HepG2 (cell line): ENCODE measurements at regions not wholly inside any gene's neighbourhood (a gene's known extent, or its start where the extent isn't known, plus 50 kb on each side); places are given as distances from the start of the nearest gene placed in this dataset.

Experiments used
- ATF1 ChIP-seq: IDR thresholded peaks from 2 replicates; pipeline ENCODE4 v1.6.1; 2016; ENCODE audit warnings: mild to moderate bottlenecking, control low read depth
- GLI4 ChIP-seq: sonication (generic); formaldehyde crosslinking; IDR thresholded peaks from 2 replicates; pipeline ENCODE4 v1.5.1; 2020; ENCODE audit warnings: missing genetic modification reagents, mild to moderate bottlenecking, moderate library complexity, borderline replicate concordance
- JUNB ChIP-seq: sonication (generic); formaldehyde crosslinking; IDR thresholded peaks from 2 replicates; pipeline ENCODE4 v1.8.0; 2022; ENCODE audit warnings: missing genetic modification reagents, mild to moderate bottlenecking, borderline replicate concordance
- MEIS2 ChIP-seq: sonication (generic); formaldehyde crosslinking; IDR thresholded peaks from 2 replicates; pipeline ENCODE4 v1.9.0; 2021; ENCODE audit warnings: mild to moderate bottlenecking, missing genetic modification reagents
- NFIC ChIP-seq: IDR thresholded peaks from 2 replicates; pipeline ENCODE4 v1.6.1; 2012; ENCODE audit warnings: mild to moderate bottlenecking, low read length, inconsistent platforms
- RFXANK ChIP-seq: IDR thresholded peaks from 2 replicates; pipeline ENCODE4 v1.6.1; 2016
- SAFB2 ChIP-seq: sonication (generic); formaldehyde crosslinking; IDR thresholded peaks from 2 replicates; pipeline ENCODE4 v1.5.1; 2020; ENCODE audit warnings: missing genetic modification reagents, low read depth, mild to moderate bottlenecking, borderline replicate concordance
- SOX5 ChIP-seq: IDR thresholded peaks from 2 replicates; pipeline ENCODE4 v1.6.1; 2016; ENCODE audit warnings: borderline replicate concordance
- ZBTB38 ChIP-seq: sonication (generic); formaldehyde crosslinking; IDR thresholded peaks from 2 replicates; pipeline ENCODE4 v1.5.1; 2020; ENCODE audit warnings: mild to moderate bottlenecking, missing genetic modification reagents
- ZFAT ChIP-seq: sonication (generic); formaldehyde crosslinking; conservative IDR thresholded peaks from 2 replicates; pipeline ENCODE4 v1.8.1; 2023; ENCODE audit warnings: missing genetic modification reagents, inconsistent platforms
- ZNF547 ChIP-seq: sonication (generic); formaldehyde crosslinking; IDR thresholded peaks from 2 replicates; pipeline ENCODE4 v1.5.1; 2020; ENCODE audit warnings: mild to moderate bottlenecking, missing genetic modification reagents
- ZNF816 ChIP-seq: sonication (generic); formaldehyde crosslinking; IDR thresholded peaks from 2 replicates; pipeline ENCODE4 v1.8.0; 2022; ENCODE audit warnings: missing genetic modification reagents, mild to moderate bottlenecking, borderline replicate concordance
- ZSCAN29 ChIP-seq: sonication (generic); formaldehyde crosslinking; conservative IDR thresholded peaks from 2 replicates; pipeline ENCODE4 v1.4.0; 2020; ENCODE audit warnings: mild to moderate bottlenecking, missing genetic modification reagents
- TF ChIP-seq, protein P1 (sequence below): IDR thresholded peaks from 2 replicates; pipeline ENCODE4 v1.6.1; 2016; ENCODE audit warnings: missing biosample characterization, missing genetic modification reagents, low read depth
- TF ChIP-seq, protein P2 (sequence below): sonication (generic); formaldehyde crosslinking; conservative IDR thresholded peaks from 2 replicates; pipeline ENCODE4 v1.4.0; 2020; ENCODE audit warnings: mild to moderate bottlenecking, missing genetic modification reagents, moderate library complexity
- TF ChIP-seq, protein P3 (sequence below): IDR thresholded peaks from 2 replicates; pipeline ENCODE4 v1.6.1; 2016; ENCODE audit warnings: low read depth, borderline replicate concordance
- TF ChIP-seq, protein P4 (sequence below): IDR thresholded peaks from 2 replicates; pipeline ENCODE4 v1.6.1; 2016; ENCODE audit warnings: control low read depth
- TF ChIP-seq, protein P5 (sequence below), 2 experiments: sonication (generic) in 1 of 2; formaldehyde crosslinking in 1 of 2; IDR thresholded peaks; 2 replicates each; pipeline versions ENCODE4 v1.4.0 to v1.6.1; 2018 to 2020; ENCODE audit warnings: missing genetic modification reagents in 2 of 2, borderline replicate concordance in 1 of 2, low read depth in 1 of 2, mild to moderate bottlenecking in 1 of 2, missing biosample characterization in 1 of 2
- TF ChIP-seq, protein P6 (sequence below): IDR thresholded peaks from 2 replicates; pipeline ENCODE4 v1.6.1; 2016; ENCODE audit warnings: low read depth

DNA sequence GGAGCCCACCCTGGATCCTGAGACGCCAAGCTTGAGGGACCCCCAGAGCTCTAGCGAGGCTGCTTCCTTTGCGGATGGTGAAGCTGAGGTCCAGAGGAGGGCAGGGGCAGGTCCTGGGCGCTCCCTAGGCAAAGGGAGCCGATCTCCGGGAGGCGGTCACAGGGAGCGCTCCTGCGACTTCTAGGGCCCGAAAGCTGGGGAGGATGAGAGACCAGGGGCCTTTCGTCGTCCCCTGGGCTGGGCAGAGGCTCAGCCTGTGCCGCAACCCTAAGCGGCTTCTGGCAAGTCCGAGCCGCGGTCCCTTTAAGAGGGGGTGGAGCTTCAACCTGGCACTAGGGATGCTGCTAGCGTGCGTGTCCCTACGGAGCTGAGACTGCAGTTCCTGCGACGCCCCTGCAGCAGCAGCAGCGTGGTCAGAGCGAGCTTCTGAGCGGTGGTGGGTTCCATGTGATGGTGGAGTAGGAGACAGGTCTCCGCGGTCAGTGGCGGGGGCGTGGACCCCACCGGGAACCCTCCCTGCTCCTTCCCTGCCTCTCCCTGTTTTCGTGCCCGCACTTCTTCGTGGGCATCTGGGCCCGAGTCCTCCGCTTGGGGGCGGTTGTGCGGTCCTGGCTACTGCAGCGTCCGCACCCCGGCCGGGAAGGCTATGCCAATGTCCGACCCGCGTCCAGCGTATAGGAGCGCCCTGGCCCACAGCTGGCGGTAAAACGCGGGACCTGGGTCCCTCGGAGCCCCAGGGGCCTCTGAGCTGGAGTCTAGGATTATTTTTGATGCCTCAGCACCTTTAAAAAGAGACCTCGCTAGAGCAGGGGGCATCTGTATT, 154.6 kb downstream of the CCDC74A start (continued):
- no peak for TF ChIP-seq JUNB (CRISPR knock-in tag)
- peak; percentile 37 for TF ChIP-seq ZBTB38
- no peak; the same call in 1 of the 2 replicates for TF ChIP-seq RFXANK (CRISPR knock-in tag)
- TF ChIP-seq SOX5 (CRISPR knock-in tag), result 0 out of 2 replicates have a peak, but pooled peaks have one; percentile 50
- TF ChIP-seq MEIS2, result peak; percentile 55; the same call in 1 of the 2 replicates
- no peak for TF ChIP-seq NFIC
- TF ChIP-seq, protein P1, sequence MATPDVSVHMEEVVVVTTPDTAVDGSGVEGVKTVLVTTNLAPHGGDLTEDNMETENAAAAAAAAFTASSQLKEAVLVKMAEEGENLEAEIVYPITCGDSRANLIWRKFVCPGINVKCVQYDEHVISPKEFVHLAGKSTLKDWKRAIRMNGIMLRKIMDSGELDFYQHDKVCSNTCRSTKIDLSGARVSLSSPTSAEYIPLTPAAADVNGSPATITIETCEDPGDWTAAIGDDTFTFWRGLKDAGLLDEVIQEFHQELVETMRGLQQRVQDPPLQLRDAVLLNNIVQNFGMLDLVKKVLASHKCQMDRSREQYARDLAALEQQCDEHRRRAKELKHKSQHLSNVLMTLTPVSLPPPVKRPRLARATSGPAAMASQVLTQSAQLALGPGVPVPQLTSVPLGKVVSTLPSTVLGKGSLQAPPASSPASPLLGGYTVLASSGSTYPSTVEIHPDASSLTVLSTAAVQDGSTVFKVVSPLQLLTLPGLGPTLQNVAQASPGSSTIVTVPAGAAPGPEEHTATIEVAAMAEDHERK (CRISPR knock-in tag), result peak; percentile 57; the same call in 1 of the 2 replicates
- TF ChIP-seq ZSCAN29 (CRISPR knock-in tag), result peak; percentile 84; the same call in 1 of the 2 replicates
- no peak; the same call in 1 of the 2 replicates for TF ChIP-seq SAFB2 (CRISPR knock-in tag)
- TF ChIP-seq ZFAT (CRISPR knock-in tag), result peak; percentile 72; the same call in 1 of the 2 replicates
- TF ChIP-seq, protein P2, sequence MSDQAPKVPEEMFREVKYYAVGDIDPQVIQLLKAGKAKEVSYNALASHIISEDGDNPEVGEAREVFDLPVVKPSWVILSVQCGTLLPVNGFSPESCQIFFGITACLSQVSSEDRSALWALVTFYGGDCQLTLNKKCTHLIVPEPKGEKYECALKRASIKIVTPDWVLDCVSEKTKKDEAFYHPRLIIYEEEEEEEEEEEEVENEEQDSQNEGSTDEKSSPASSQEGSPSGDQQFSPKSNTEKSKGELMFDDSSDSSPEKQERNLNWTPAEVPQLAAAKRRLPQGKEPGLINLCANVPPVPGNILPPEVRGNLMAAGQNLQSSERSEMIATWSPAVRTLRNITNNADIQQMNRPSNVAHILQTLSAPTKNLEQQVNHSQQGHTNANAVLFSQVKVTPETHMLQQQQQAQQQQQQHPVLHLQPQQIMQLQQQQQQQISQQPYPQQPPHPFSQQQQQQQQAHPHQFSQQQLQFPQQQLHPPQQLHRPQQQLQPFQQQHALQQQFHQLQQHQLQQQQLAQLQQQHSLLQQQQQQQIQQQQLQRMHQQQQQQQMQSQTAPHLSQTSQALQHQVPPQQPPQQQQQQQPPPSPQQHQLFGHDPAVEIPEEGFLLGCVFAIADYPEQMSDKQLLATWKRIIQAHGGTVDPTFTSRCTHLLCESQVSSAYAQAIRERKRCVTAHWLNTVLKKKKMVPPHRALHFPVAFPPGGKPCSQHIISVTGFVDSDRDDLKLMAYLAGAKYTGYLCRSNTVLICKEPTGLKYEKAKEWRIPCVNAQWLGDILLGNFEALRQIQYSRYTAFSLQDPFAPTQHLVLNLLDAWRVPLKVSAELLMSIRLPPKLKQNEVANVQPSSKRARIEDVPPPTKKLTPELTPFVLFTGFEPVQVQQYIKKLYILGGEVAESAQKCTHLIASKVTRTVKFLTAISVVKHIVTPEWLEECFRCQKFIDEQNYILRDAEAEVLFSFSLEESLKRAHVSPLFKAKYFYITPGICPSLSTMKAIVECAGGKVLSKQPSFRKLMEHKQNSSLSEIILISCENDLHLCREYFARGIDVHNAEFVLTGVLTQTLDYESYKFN, result peak; percentile 56; the same call in 1 of the 2 replicates
- TF ChIP-seq, protein P3, sequence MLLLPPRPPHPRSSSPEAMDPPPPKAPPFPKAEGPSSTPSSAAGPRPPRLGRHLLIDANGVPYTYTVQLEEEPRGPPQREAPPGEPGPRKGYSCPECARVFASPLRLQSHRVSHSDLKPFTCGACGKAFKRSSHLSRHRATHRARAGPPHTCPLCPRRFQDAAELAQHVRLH (CRISPR knock-in tag), result peak; percentile 89
- TF ChIP-seq, protein P4, sequence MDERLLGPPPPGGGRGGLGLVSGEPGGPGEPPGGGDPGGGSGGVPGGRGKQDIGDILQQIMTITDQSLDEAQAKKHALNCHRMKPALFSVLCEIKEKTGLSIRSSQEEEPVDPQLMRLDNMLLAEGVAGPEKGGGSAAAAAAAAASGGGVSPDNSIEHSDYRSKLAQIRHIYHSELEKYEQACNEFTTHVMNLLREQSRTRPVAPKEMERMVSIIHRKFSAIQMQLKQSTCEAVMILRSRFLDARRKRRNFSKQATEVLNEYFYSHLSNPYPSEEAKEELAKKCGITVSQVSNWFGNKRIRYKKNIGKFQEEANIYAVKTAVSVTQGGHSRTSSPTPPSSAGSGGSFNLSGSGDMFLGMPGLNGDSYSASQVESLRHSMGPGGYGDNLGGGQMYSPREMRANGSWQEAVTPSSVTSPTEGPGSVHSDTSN, result no peak
- TF ChIP-seq ZNF547, result peak; percentile 89
- peak; percentile 87 for TF ChIP-seq ZNF816
- TF ChIP-seq GLI4 (CRISPR knock-in tag), result peak; percentile 47; the same call in 1 of the 2 replicates
- TF ChIP-seq, protein P5, sequence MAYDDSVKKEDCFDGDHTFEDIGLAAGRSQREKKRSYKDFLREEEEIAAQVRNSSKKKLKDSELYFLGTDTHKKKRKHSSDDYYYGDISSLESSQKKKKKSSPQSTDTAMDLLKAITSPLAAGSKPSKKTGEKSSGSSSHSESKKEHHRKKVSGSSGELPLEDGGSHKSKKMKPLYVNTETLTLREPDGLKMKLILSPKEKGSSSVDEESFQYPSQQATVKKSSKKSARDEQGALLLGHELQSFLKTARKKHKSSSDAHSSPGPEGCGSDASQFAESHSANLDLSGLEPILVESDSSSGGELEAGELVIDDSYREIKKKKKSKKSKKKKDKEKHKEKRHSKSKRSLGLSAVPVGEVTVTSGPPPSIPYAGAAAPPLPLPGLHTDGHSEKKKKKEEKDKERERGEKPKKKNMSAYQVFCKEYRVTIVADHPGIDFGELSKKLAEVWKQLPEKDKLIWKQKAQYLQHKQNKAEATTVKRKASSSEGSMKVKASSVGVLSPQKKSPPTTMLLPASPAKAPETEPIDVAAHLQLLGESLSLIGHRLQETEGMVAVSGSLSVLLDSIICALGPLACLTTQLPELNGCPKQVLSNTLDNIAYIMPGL (CRISPR knock-in tag; IDR thresholded peaks at IDR 0.05; ENCODE audit: borderline replicate concordance in 1 of 2, low read depth in 1 of 2), result peak in 1 of 2 experiments; percentile 98; a peak in 3 of 4 replicates
- TF ChIP-seq, protein P6, sequence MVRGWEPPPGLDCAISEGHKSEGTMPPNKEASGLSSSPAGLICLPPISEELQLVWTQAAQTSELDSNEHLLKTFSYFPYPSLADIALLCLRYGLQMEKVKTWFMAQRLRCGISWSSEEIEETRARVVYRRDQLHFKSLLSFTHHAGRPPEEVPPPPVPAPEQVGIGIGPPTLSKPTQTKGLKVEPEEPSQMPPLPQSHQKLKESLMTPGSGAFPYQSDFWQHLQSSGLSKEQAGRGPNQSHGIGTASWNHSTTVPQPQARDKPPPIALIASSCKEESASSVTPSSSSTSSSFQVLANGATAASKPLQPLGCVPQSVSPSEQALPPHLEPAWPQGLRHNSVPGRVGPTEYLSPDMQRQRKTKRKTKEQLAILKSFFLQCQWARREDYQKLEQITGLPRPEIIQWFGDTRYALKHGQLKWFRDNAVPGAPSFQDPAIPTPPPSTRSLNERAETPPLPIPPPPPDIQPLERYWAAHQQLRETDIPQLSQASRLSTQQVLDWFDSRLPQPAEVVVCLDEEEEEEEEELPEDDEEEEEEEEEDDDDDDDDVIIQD (CRISPR knock-in tag), result no peak
- TF ChIP-seq ATF1 (CRISPR knock-in tag), result no peak
